ENCODE measurements at regions not wholly inside any gene's neighbourhood (a gene's known extent, or its start where the extent isn't known, plus 50 kb on each side); places are given as distances from the start of the nearest gene placed in this dataset.

DNA sequence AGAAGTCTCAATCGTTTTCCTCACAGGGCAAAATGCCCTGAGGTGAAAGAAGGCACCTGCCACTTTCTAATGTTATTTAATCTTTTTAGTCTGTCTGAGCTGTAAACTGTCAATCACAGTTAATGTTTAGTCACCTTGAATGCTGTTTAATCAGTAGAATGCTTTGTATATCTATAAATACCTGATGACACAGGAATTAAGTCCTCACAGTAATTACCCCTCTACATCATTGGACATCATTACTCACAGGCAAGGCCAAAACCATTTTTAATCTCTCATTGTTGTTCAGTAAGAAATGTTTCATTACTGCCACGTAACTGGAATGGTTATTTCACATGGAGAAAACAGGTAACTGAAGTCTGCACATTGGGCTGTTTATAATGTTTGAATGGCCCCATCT lies 178.8 kb downstream of the EXOC5 start:
- TF ChIP-seq, protein P1, sequence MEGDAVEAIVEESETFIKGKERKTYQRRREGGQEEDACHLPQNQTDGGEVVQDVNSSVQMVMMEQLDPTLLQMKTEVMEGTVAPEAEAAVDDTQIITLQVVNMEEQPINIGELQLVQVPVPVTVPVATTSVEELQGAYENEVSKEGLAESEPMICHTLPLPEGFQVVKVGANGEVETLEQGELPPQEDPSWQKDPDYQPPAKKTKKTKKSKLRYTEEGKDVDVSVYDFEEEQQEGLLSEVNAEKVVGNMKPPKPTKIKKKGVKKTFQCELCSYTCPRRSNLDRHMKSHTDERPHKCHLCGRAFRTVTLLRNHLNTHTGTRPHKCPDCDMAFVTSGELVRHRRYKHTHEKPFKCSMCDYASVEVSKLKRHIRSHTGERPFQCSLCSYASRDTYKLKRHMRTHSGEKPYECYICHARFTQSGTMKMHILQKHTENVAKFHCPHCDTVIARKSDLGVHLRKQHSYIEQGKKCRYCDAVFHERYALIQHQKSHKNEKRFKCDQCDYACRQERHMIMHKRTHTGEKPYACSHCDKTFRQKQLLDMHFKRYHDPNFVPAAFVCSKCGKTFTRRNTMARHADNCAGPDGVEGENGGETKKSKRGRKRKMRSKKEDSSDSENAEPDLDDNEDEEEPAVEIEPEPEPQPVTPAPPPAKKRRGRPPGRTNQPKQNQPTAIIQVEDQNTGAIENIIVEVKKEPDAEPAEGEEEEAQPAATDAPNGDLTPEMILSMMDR (IDR thresholded peaks at IDR 0.05; ENCODE audit: low read depth, low read length) = no peak
- TF ChIP-seq MYC (IDR thresholded peaks at IDR 0.05; ENCODE audit: low read depth, low read length) = no peak
- TF ChIP-seq, protein P2, sequence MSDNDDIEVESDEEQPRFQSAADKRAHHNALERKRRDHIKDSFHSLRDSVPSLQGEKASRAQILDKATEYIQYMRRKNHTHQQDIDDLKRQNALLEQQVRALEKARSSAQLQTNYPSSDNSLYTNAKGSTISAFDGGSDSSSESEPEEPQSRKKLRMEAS (IDR thresholded peaks at IDR 0.05; ENCODE audit: low read depth, low read length) = no peak
- TF ChIP-seq POLR2A (IDR thresholded peaks at IDR 0.05; ENCODE audit: extremely low read depth, insufficient read length) = no peak
- no peak overlapping the region for H3K4me3 ChIP-seq (ENCODE audit: low read depth, low read length)
- DNase-seq (ENCODE audit: low read depth) = no peak

DNA sequence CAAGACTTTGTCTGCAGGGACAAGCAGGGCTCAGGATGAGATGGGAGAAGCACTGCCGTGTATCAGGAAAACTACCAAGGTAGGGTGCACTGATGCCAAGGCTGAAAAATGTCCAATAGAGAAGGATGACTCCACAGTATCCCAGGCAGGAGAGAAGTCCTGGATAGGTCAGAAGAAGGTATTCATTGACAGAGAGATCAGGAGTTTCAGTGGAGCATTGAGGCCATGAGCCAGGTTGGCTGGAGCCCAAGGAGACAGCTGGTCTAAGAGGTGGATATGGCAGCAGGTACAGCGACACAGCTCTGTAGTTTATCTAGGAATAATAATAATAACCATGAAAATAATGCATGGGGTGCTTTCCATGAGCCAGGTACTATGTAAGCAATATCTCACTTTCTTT lies 180.9 kb downstream of the EXOC5 start:
- H3K4me3 ChIP-seq (ENCODE audit: low read depth, low read length) = no peak overlapping the region
- TF ChIP-seq POLR2A (IDR thresholded peaks at IDR 0.05; ENCODE audit: extremely low read depth, insufficient read length) = no peak
- TF ChIP-seq MYC (IDR thresholded peaks at IDR 0.05; ENCODE audit: low read depth, low read length) = no peak
- TF ChIP-seq, protein P1 (IDR thresholded peaks at IDR 0.05; ENCODE audit: low read depth, low read length) = no peak
- TF ChIP-seq, protein P2 (IDR thresholded peaks at IDR 0.05; ENCODE audit: low read depth, low read length) = no peak
- no peak for DNase-seq (ENCODE audit: low read depth)

DNA sequence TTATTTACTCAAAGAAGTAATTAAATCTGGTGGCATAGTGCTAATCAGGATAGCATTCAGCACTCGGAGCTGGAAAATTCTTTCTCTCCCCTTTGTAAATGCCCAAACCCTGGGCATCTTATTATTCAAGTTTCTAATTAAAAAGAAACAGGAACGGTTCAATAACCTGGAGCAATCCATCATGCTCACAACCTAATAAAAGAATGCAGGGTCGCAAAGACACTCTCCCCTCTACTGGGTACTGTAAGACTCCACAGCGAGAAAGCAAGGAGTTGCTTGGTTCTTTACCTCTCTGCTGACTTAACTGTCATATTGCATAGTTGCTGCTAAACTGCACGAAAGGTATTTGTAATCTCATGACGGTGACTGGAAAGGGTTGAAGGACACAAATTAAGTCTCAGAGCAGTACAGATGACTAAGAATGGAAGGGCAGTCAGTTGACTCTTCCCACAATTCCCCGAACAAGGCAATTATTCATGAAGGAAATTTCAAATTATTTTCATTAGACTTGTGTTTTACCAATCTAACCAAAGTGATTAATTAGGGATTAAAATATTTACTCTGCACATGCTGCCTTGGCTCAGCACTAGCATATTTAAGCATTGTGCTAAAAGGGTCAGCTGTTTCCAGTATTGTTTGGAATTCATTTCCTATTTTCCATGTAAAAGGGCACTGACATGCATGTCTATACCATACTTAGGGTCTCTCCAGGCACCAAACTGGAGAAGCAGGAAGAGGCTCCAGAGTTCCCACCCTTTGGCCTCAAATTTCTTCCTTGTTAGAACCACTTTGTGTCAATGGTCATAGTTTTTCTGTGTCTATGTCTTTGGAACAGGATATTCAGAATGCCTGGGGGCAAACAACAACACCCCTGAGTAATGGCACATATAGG lies 182.2 kb downstream of the EXOC5 start:
- DNase-seq (ENCODE audit: low read depth) = no peak
- H3K4me3 ChIP-seq (ENCODE audit: low read depth, low read length) = no peak overlapping the region
- TF ChIP-seq MYC (IDR thresholded peaks at IDR 0.05; ENCODE audit: low read depth, low read length) = no peak

DNA sequence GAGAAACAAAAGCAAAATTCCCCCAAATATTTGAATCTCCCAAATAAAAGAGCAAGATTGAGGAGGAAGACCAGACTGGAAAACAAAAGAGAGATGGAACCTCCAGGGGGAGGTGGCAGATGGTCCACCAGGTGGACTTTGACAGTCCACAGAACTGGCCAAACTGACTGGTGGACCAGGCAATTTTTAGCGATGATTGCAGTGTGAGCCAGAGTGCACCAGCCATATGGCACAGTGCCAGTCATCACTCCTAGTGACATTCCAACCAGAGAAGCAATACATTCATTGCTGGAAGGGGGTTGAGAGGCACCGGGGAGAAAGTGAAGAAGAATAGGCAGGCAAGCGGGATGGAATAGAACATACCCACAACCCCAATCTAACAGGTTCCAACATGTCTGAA lies 182.9 kb downstream of the EXOC5 start:
- no peak overlapping the region for H3K4me3 ChIP-seq (ENCODE audit: low read depth, low read length)
- TF ChIP-seq POLR2A (IDR thresholded peaks at IDR 0.05; ENCODE audit: extremely low read depth, insufficient read length) (no peak), MYC (IDR thresholded peaks at IDR 0.05; ENCODE audit: low read depth, low read length) (no peak)
- TF ChIP-seq, protein P1 (IDR thresholded peaks at IDR 0.05; ENCODE audit: low read depth, low read length) = no peak
- TF ChIP-seq, protein P2 (IDR thresholded peaks at IDR 0.05; ENCODE audit: low read depth, low read length) = no peak

DNA sequence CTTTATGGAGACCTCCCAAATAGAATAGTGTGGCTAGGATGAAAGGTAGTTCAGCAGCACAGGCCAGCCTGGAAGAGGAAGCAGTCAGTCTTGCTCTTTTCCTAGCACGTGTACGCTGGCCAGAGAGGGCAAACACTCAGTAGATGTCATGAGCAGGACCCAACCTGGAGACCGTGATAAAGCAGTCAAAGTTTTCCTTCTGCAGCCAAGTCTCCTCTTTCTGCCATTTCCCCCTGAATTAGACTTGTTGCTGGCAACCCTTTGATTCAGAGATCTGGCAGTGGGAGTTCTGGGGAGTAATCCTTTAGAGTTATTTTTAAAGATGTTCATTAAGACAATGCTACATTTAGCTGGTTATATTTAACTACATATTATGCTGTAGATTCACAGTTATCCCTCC lies 183.7 kb downstream of the EXOC5 start:
- no peak for DNase-seq (ENCODE audit: low read depth)
- TF ChIP-seq POLR2A (IDR thresholded peaks at IDR 0.05; ENCODE audit: extremely low read depth, insufficient read length) = no peak
- TF ChIP-seq, protein P1 (IDR thresholded peaks at IDR 0.05; ENCODE audit: low read depth, low read length) = no peak
- TF ChIP-seq, protein P2 (IDR thresholded peaks at IDR 0.05; ENCODE audit: low read depth, low read length) = no peak
- TF ChIP-seq MYC (IDR thresholded peaks at IDR 0.05; ENCODE audit: low read depth, low read length) = no peak
- no peak overlapping the region for H3K4me3 ChIP-seq (ENCODE audit: low read depth, low read length)

More for the DNA sequence above, 182.9 kb downstream of the EXOC5 start:
- no peak for DNase-seq (ENCODE audit: low read depth)

DNA sequence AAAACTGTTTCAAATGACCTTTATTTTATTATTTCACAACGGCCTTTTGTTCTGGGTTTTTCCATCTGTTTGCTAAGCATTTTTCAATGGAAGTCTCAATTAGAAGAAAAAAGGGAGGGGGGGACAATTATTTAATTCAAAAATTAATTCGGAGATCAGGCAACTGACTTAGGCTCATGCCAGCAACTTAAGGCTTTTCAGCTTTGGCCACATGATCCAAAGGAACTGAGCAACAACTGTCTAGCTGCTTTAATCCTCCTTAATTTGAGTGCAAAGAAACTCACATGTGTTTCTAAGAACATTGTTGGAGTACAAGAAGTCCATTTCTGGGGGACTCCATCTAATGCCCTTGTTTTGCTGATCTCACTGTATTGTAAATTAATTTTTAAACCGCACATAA lies 188.0 kb downstream of the EXOC5 start:
- no peak overlapping the region for H3K4me3 ChIP-seq (ENCODE audit: low read depth, low read length)

More for the DNA sequence above, 188.0 kb downstream of the EXOC5 start:
- TF ChIP-seq, protein P1 (IDR thresholded peaks at IDR 0.05; ENCODE audit: low read depth, low read length) = no peak
- TF ChIP-seq, protein P2 (IDR thresholded peaks at IDR 0.05; ENCODE audit: low read depth, low read length) = no peak
- no peak for TF ChIP-seq POLR2A (IDR thresholded peaks at IDR 0.05; ENCODE audit: extremely low read depth, insufficient read length)
- TF ChIP-seq MYC (IDR thresholded peaks at IDR 0.05; ENCODE audit: low read depth, low read length) = no peak
- no peak for DNase-seq (ENCODE audit: low read depth)
